ENCODE measurements at regions not wholly inside any gene's neighbourhood (a gene's known extent, or its start where the extent isn't known, plus 50 kb on each side); places are given as distances from the start of the nearest gene placed in this dataset.

GRCh38 chr9:31390403-31391025, 993.9 kb upstream of the ACO1 start:
- Histone ChIP-seq H3K27ac (no peak overlapping the region), H3K27me3 (no peaks in the 10 kb centered on the region), H3K4me3 (no peak overlapping the region), H3K4me1 (peaks cover 0 to 10% (median 3%) of the 10 kb centered on the region in 4 donors), H3K36me3 (no peaks in the 10 kb centered on the region), H3K9me3 (no peaks in the 10 kb centered on the region)
- no peak for DNase-seq
- 48 to 53% methylated on average over 5 of the region's 5 CpGs for WGBS, 2 donors
- TF ChIP-seq POLR2AphosphoS5 (IDR thresholded peaks at IDR 0.05) (no peak), EP300 (IDR thresholded peaks at IDR 0.05) (no peak), POLR2A (IDR thresholded peaks at IDR 0.05) (no peak)
- TF ChIP-seq, protein P1, sequence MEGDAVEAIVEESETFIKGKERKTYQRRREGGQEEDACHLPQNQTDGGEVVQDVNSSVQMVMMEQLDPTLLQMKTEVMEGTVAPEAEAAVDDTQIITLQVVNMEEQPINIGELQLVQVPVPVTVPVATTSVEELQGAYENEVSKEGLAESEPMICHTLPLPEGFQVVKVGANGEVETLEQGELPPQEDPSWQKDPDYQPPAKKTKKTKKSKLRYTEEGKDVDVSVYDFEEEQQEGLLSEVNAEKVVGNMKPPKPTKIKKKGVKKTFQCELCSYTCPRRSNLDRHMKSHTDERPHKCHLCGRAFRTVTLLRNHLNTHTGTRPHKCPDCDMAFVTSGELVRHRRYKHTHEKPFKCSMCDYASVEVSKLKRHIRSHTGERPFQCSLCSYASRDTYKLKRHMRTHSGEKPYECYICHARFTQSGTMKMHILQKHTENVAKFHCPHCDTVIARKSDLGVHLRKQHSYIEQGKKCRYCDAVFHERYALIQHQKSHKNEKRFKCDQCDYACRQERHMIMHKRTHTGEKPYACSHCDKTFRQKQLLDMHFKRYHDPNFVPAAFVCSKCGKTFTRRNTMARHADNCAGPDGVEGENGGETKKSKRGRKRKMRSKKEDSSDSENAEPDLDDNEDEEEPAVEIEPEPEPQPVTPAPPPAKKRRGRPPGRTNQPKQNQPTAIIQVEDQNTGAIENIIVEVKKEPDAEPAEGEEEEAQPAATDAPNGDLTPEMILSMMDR (IDR thresholded peaks at IDR 0.05) = no peak
- intact Hi-C loops (cut with DNase I) = no loop called here

- no peaks in the 10 kb centered on the region for H3K27me3 ChIP-seq
- H3K9me3 ChIP-seq = no peaks in the 10 kb centered on the region
- H3K36me3 ChIP-seq = no peaks in the 10 kb centered on the region
- peaks cover 0 to 10% (median 3%) of the 10 kb centered on the region in 4 donors for H3K4me1 ChIP-seq
- intact Hi-C loops (cut with DNase I) = no loop called here
- no peak for DNase-seq
- H3K27ac ChIP-seq = no peak overlapping the region
- TF ChIP-seq, protein P1 (IDR thresholded peaks at IDR 0.05) = no peak
- TF ChIP-seq EP300 (IDR thresholded peaks at IDR 0.05) (no peak), POLR2A (IDR thresholded peaks at IDR 0.05) (no peak), POLR2AphosphoS5 (IDR thresholded peaks at IDR 0.05) (no peak)
- H3K4me3 ChIP-seq = no peak overlapping the region
Measured at GRCh38 chr9:31393240-31393639, 991.2 kb upstream of the ACO1 start.

DNA sequence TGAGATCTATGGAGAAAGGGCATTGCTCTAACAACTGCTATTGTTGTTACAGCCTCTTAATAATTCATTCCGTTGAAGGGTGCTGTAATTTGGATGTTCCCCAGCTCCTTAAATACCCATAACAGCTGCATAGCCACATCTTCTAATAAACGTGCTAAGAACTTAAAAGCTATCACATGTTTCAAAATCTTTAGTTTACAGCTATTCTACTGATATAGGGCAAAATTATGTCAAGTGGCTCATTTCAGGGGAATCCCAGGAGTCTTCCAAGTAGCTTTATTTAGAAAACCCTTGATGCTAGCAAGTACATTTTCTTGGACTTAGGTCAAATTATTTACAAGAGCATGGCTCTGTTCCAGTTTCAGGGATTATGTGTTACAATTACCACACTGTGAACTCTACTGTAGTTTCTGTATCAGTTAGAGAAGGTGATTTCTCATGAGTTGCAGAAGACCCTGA, 990.4 kb upstream of the ACO1 start:
- DNase-seq = no peak
- peaks cover 0 to 10% (median 3%) of the 10 kb centered on the region in 4 donors for H3K4me1 ChIP-seq
- 51 to 59% methylated on average over 2 of the region's 2 CpGs for WGBS, 2 donors
- no peaks in the 10 kb centered on the region for H3K27me3 ChIP-seq
- H3K4me3 ChIP-seq = no peak overlapping the region
- H3K9me3 ChIP-seq = no peaks in the 10 kb centered on the region
- no peak overlapping the region for H3K27ac ChIP-seq
- H3K36me3 ChIP-seq = no peaks in the 10 kb centered on the region
- intact Hi-C loops (cut with DNase I) = no loop called here
- TF ChIP-seq POLR2A (IDR thresholded peaks at IDR 0.05) (no peak), EP300 (IDR thresholded peaks at IDR 0.05) (no peak)
- TF ChIP-seq, protein P1 (IDR thresholded peaks at IDR 0.05) = no peak

DNA sequence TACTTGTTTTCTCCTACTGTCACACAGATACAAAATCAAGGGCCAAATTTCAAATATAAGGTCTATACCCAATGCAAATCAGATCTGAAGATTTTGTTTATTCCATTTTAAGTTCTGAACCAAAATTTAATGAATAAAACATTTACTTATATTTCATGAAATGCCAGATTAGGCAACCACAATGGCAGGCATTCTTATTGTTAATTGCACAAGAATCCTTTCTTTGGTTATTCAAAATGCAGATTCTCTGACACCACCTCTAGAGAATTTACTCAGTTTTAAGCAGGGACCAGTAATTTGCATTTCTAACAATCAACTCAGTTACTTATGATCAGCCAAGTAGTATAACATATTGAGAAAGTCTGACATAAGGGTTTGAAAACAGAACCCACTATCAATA, 972.4 kb upstream of the ACO1 start:
- TF ChIP-seq POLR2A (IDR thresholded peaks at IDR 0.05) (no peak), EP300 (IDR thresholded peaks at IDR 0.05) (no peak), POLR2AphosphoS5 (IDR thresholded peaks at IDR 0.05) (no peak)
- TF ChIP-seq, protein P1 (IDR thresholded peaks at IDR 0.05) = no peak
- no peak for DNase-seq
- H3K4me3 ChIP-seq = no peak overlapping the region
- no peaks in the 10 kb centered on the region for H3K27me3 ChIP-seq
- intact Hi-C loops (cut with DNase I) = no loop called here
- no peak overlapping the region for H3K27ac ChIP-seq
- no peaks in the 10 kb centered on the region for H3K4me1 ChIP-seq
- H3K9me3 ChIP-seq = no peaks in the 10 kb centered on the region
- no peaks in the 10 kb centered on the region for H3K36me3 ChIP-seq

DNA sequence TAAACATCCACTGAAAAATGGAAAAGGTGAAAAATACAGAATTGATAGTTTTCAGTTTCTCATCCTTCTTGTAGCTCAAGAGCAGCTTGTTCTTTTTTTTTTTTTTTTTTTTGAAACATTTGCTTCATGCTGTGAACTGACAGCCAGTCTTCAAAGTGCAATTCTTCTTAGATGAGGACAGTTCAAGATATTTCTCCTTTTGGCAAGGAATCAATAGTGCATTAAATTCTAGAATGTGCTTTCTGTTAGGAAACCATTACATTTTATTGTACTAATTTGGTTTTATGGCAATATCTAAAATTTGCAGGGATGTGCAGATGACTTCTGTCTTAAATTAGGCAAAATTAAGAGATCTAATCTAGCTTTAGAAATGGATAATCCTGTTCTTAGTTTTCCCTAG, 969.3 kb upstream of the ACO1 start:
- TF ChIP-seq, protein P1 (IDR thresholded peaks at IDR 0.05) = no peak
- no peak for TF ChIP-seq EP300 (IDR thresholded peaks at IDR 0.05)
- TF ChIP-seq POLR2AphosphoS5 (IDR thresholded peaks at IDR 0.05) = no peak
- no peak for TF ChIP-seq POLR2A (IDR thresholded peaks at IDR 0.05)
- no peak overlapping the region for H3K27ac ChIP-seq
- no peaks in the 10 kb centered on the region for H3K4me1 ChIP-seq
- intact Hi-C loops (cut with DNase I) = no loop called here
- H3K4me3 ChIP-seq = no peak overlapping the region
- H3K27me3 ChIP-seq = no peaks in the 10 kb centered on the region
- H3K9me3 ChIP-seq = no peaks in the 10 kb centered on the region
- no peaks in the 10 kb centered on the region for H3K36me3 ChIP-seq
- DNase-seq = no peak

All from sigmoid colon (tissue), 6 donors.